ENCODE measurements at regions not wholly inside any gene's neighbourhood (a gene's known extent, or its start where the extent isn't known, plus 50 kb on each side); places are given as distances from the start of the nearest gene placed in this dataset.

- Histone ChIP-seq H3K36me3 (ENCODE audit: control insufficient read depth in 4 of 4, insufficient read depth in 3 of 4, low read depth in 1 of 4, low read length in 3 of 4) (no peaks in the 10 kb centered on the region), H3K9ac (ENCODE audit: low read depth in 1 of 2, low read length in 2 of 2) (no peak overlapping the region), H3K4me3 (ENCODE audit: low read depth in 1 of 3, low read length in 3 of 3) (no peak overlapping the region), H3K4me1 (ENCODE audit: control insufficient read depth in 4 of 4, insufficient read depth in 4 of 4, low read length in 3 of 4) (no peaks in the 10 kb centered on the region), H3K9me3 (ENCODE audit: control insufficient read depth in 4 of 4, low read length in 3 of 4) (no peaks in the 10 kb centered on the region), H3K27ac (ENCODE audit: low read depth in 1 of 2, low read length in 2 of 2) (no peak overlapping the region), H3K27me3 (ENCODE audit: control insufficient read depth in 4 of 4, insufficient read depth in 4 of 4, low read length in 3 of 4) (no peaks in the 10 kb centered on the region)
- TF ChIP-seq ATF3 (IDR thresholded peaks at IDR 0.05) = no peak
- TF ChIP-seq JUND (IDR thresholded peaks at IDR 0.05) = no peak
- TF ChIP-seq HNF4G (IDR thresholded peaks at IDR 0.05) = no peak
- TF ChIP-seq FOXA1 (IDR thresholded peaks at IDR 0.05) = no peak
- no peak for TF ChIP-seq CTCF (IDR thresholded peaks at IDR 0.05; ENCODE audit: low read depth, low read length, missing input control)
- TF ChIP-seq MAX (IDR thresholded peaks at IDR 0.05) = no peak
- no peak for TF ChIP-seq FOXA2 (IDR thresholded peaks at IDR 0.05)
- TF ChIP-seq YY1 (IDR thresholded peaks at IDR 0.05) = no peak
- TF ChIP-seq SP1 (IDR thresholded peaks at IDR 0.05) = no peak
- TF ChIP-seq RXRA (IDR thresholded peaks at IDR 0.05) = no peak
- TF ChIP-seq REST (IDR thresholded peaks at IDR 0.05) = no peak
- TF ChIP-seq TAF1 (conservative IDR thresholded peaks at IDR 0.05) = no peak
- TF ChIP-seq NR2F2 (IDR thresholded peaks at IDR 0.05) = no peak
- TF ChIP-seq HNF4A (conservative IDR thresholded peaks at IDR 0.05) = no peak
- no peak for TF ChIP-seq EGR1 (IDR thresholded peaks at IDR 0.05; ENCODE audit: low read depth in 2 of 2)
- DNase-seq (ENCODE audit: low spot score) = no peak
- 43% methylated on average over 1 of the region's 1 CpG for WGBS
These were observed 1674.9 kb upstream of the PCDH20 start for GRCh38 chr13:63090524-63090923.

- no peak overlapping the region for H3K4me3 ChIP-seq (ENCODE audit: low read depth in 1 of 3, low read length in 3 of 3)
- WGBS = 79% methylated on average over 1 of the region's 1 CpG
- TF ChIP-seq EGR1 (IDR thresholded peaks at IDR 0.05; ENCODE audit: low read depth in 2 of 2) = no peak
- no peak for TF ChIP-seq SP1 (IDR thresholded peaks at IDR 0.05)
- TF ChIP-seq ZBTB33 (IDR thresholded peaks at IDR 0.05) = no peak
- TF ChIP-seq RAD21 (IDR thresholded peaks at IDR 0.05) = no peak
- no peak for TF ChIP-seq MAX (IDR thresholded peaks at IDR 0.05)
- TF ChIP-seq TAF1 (conservative IDR thresholded peaks at IDR 0.05) = no peak
- no peak for TF ChIP-seq HNF4G (IDR thresholded peaks at IDR 0.05)
- no peak for TF ChIP-seq HNF4A (conservative IDR thresholded peaks at IDR 0.05)
- no peak for TF ChIP-seq FOXA2 (IDR thresholded peaks at IDR 0.05)
- TF ChIP-seq RXRA (IDR thresholded peaks at IDR 0.05) = no peak
- TF ChIP-seq FOXA1 (IDR thresholded peaks at IDR 0.05) = no peak
- no peak for TF ChIP-seq YY1 (IDR thresholded peaks at IDR 0.05)
- TF ChIP-seq ATF3 (IDR thresholded peaks at IDR 0.05) = no peak
- no peak for TF ChIP-seq CTCF (IDR thresholded peaks at IDR 0.05; ENCODE audit: low read depth, low read length, missing input control)
- TF ChIP-seq REST (IDR thresholded peaks at IDR 0.05) = no peak
- H3K36me3 ChIP-seq (ENCODE audit: control insufficient read depth in 4 of 4, insufficient read depth in 3 of 4, low read depth in 1 of 4, low read length in 3 of 4) = no peaks in the 10 kb centered on the region
- no peaks in the 10 kb centered on the region for H3K27me3 ChIP-seq (ENCODE audit: control insufficient read depth in 4 of 4, insufficient read depth in 4 of 4, low read length in 3 of 4)
- no peaks in the 10 kb centered on the region for H3K4me1 ChIP-seq (ENCODE audit: control insufficient read depth in 4 of 4, insufficient read depth in 4 of 4, low read length in 3 of 4)
- no peak overlapping the region for H3K27ac ChIP-seq (ENCODE audit: low read depth in 1 of 2, low read length in 2 of 2)
- no peaks in the 10 kb centered on the region for H3K9me3 ChIP-seq (ENCODE audit: control insufficient read depth in 4 of 4, low read length in 3 of 4)
- H3K9ac ChIP-seq (ENCODE audit: low read depth in 1 of 2, low read length in 2 of 2) = no peak overlapping the region
- no peak for DNase-seq (ENCODE audit: low spot score)
These were observed 1672.6 kb upstream of the PCDH20 start for GRCh38 chr13:63088226-63088625.

All from liver (tissue), 8 donors.